K562 (cell line): ENCODE measurements at regions not wholly inside any gene's neighbourhood (a gene's known extent, or its start where the extent isn't known, plus 50 kb on each side); places are given as distances from the start of the nearest gene placed in this dataset.

Source experiments
- ASH1L ChIP-seq: fragments of 450-650 bp; IDR thresholded peaks from 2 replicates; pipeline ENCODE4 v1.6.1; 2018; ENCODE audit warnings: borderline replicate concordance, mild to moderate bottlenecking, low read depth; ENCODE audit not compliant: partially characterized antibody
- ATF7 ChIP-seq: fragments of 450-650 bp; IDR thresholded peaks from 2 replicates; pipeline ENCODE4 v1.7.1; 2014; ENCODE audit warnings: mild to moderate bottlenecking, moderate library complexity
- CBX3 ChIP-seq, 2 experiments: IDR thresholded peaks; 1 replicate in 1 of 2; 2 replicates in 1 of 2; pipeline ENCODE4 v1.6.1; 2012; ENCODE audit warnings: inconsistent platforms in 2 of 2, low read length in 2 of 2, borderline replicate concordance in 1 of 2, control low read depth in 1 of 2
- CBX5 ChIP-seq: IDR thresholded peaks from 2 replicates; pipeline ENCODE4 v1.6.1; 2014; ENCODE audit warnings: low read depth, borderline replicate concordance
- ELF2 ChIP-seq: fragments of 250-450 bp; sonication (Bioruptor Pico); IDR thresholded peaks from 2 replicates; pipeline ENCODE4 v1.5.0; 2021; ENCODE audit warnings: mild to moderate bottlenecking
- EP300 ChIP-seq: IDR thresholded peaks from 2 replicates; pipeline ENCODE4 v1.6.1; 2012; ENCODE audit warnings: low read length, improper control_type of control experiment
- FOXJ2 ChIP-seq: fragments of 200-800 bp; sonication (Bioruptor generic); IDR thresholded peaks from 2 replicates; pipeline ENCODE4 v1.6.1; 2016; ENCODE audit warnings: missing genetic modification characterization, missing compliant biosample characterization
- HEY1 ChIP-seq: fragments of 250-450 bp; sonication (Bioruptor Pico); IDR thresholded peaks from 2 replicates; pipeline ENCODE4 v1.5.0; 2020; ENCODE audit warnings: mild to moderate bottlenecking, moderate library complexity, borderline replicate concordance
- JUND ChIP-seq, 2 experiments: IDR thresholded peaks; 2 replicates in 1 of 2; 3 replicates in 1 of 2; pipeline ENCODE4 v1.6.1; 2011; ENCODE audit warnings: borderline replicate concordance in 2 of 2, low read depth in 2 of 2, low read length in 2 of 2, improper control_type of control experiment in 1 of 2, missing biosample characterization in 1 of 2, missing genetic modification characterization in 1 of 2, missing genetic modification reagents in 1 of 2
- NCOA6 ChIP-seq: fragments of 450-650 bp; IDR thresholded peaks from 2 replicates; pipeline ENCODE4 v1.6.1; 2017; ENCODE audit warnings: mild to moderate bottlenecking
- NELFE ChIP-seq: IDR thresholded peaks from 2 replicates; pipeline ENCODE4 v1.6.1; 2011; ENCODE audit warnings: mild to moderate bottlenecking; ENCODE audit not compliant: insufficient read depth, insufficient read length
- NONO ChIP-seq, 2 experiments: fragments of 200-400 bp in 1 of 2; fragments of 450-650 bp in 1 of 2; formaldehyde crosslinking in 1 of 2; IDR thresholded peaks; 2 replicates each; pipeline ENCODE4 v1.6.1; 2017; ENCODE audit warnings: low read depth in 2 of 2, mild to moderate bottlenecking in 2 of 2, moderate library complexity in 2 of 2, low read length in 1 of 2
- RBM14 ChIP-seq: fragments of 200-400 bp; formaldehyde crosslinking; IDR thresholded peaks from 2 replicates; pipeline ENCODE4 v1.6.1; 2018; ENCODE audit warnings: low read depth, mild to moderate bottlenecking, low read length, moderate library complexity, borderline replicate concordance; ENCODE audit not compliant: insufficient read depth
- RFX1 ChIP-seq: fragments of 450-650 bp; IDR thresholded peaks from 2 replicates; pipeline ENCODE4 v1.6.1; 2016; ENCODE audit warnings: mild to moderate bottlenecking, moderate library complexity
- SMAD1 ChIP-seq: fragments of 150-350 bp; IDR thresholded peaks from 2 replicates; pipeline ENCODE4 v1.6.1; 2014; ENCODE audit warnings: low read length, low read depth; ENCODE audit not compliant: partially characterized antibody
- SMARCA4 ChIP-seq: fragments of 450-650 bp; IDR thresholded peaks from 2 replicates; pipeline ENCODE4 v1.6.1; 2016
- XRCC3 ChIP-seq: fragments of 450-650 bp; IDR thresholded peaks from 2 replicates; pipeline ENCODE4 v1.6.1; 2017; ENCODE audit warnings: mild to moderate bottlenecking, moderate library complexity
- ZFX ChIP-seq: sonication (generic); formaldehyde crosslinking; IDR thresholded peaks from 2 replicates; pipeline ENCODE4 v1.8.0; 2022; ENCODE audit warnings: mild to moderate bottlenecking, missing genetic modification reagents, moderate library complexity
- ZNF197 ChIP-seq: fragments of 200-800 bp; sonication (Bioruptor generic); IDR thresholded peaks from 2 replicates; pipeline ENCODE4 v1.6.1; 2016; ENCODE audit warnings: low read depth, missing genetic modification characterization, missing compliant biosample characterization
- ZNF3 ChIP-seq: fragments of 250-450 bp; sonication (Bioruptor Pico); IDR thresholded peaks from 2 replicates; pipeline ENCODE4 v1.5.0; 2021; ENCODE audit warnings: mild to moderate bottlenecking, moderate library complexity
- ZNF444 ChIP-seq: fragments of 250-450 bp; sonication (Bioruptor Pico); IDR thresholded peaks from 2 replicates; pipeline ENCODE4 v1.4.0; 2020; ENCODE audit warnings: mild to moderate bottlenecking, moderate library complexity
- ZNF512 ChIP-seq: IDR thresholded peaks from 2 replicates; pipeline ENCODE4 v1.6.1; 2016; ENCODE audit warnings: missing genetic modification characterization, missing compliant biosample characterization
- ZNF780A ChIP-seq: fragments of 250-450 bp; sonication (Bioruptor Pico); IDR thresholded peaks from 2 replicates; pipeline ENCODE4 v1.5.0; 2021; ENCODE audit warnings: mild to moderate bottlenecking
- TF ChIP-seq, protein P1 (sequence below): IDR thresholded peaks from 2 replicates; pipeline ENCODE4 v1.6.1; 2014; ENCODE audit warnings: antibody characterized with exemption
- TF ChIP-seq, protein P2 (sequence below): sonication (generic); formaldehyde crosslinking; IDR thresholded peaks from 2 replicates; pipeline ENCODE4 v1.4.0; 2020; ENCODE audit warnings: mild to moderate bottlenecking, missing genetic modification reagents

- no peak for TF ChIP-seq ZNF512
- no peak for TF ChIP-seq RFX1
- TF ChIP-seq JUND (IDR thresholded peaks at IDR 0.05; ENCODE audit: borderline replicate concordance, low read depth, low read length): peak; percentile 44; the same call in 1 of the 2 replicates
- peak; percentile 25; the same call in 1 of the 3 replicates for TF ChIP-seq JUND (tag; IDR thresholded peaks at IDR 0.05; ENCODE audit: borderline replicate concordance, low read depth, low read length)
- TF ChIP-seq ATF7: peak; percentile 58
- no peak for TF ChIP-seq SMAD1
- no peak for TF ChIP-seq ZNF197 (CRISPR knock-in tag)
- no peak for TF ChIP-seq HEY1
- TF ChIP-seq, protein P1, sequence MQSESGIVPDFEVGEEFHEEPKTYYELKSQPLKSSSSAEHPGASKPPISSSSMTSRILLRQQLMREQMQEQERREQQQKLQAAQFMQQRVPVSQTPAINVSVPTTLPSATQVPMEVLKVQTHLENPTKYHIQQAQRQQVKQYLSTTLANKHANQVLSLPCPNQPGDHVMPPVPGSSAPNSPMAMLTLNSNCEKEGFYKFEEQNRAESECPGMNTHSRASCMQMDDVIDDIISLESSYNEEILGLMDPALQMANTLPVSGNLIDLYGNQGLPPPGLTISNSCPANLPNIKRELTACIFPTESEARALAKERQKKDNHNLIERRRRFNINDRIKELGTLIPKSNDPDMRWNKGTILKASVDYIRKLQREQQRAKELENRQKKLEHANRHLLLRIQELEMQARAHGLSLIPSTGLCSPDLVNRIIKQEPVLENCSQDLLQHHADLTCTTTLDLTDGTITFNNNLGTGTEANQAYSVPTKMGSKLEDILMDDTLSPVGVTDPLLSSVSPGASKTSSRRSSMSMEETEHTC: no peak
- TF ChIP-seq FOXJ2: no peak
- peak; percentile 38; the same call in 1 of the 2 replicates for TF ChIP-seq ZFX (CRISPR knock-in tag)
- 0 out of 2 replicates have a peak, but pooled peaks have one; percentile 36 for TF ChIP-seq ELF2 (CRISPR knock-in tag)
- no peak for TF ChIP-seq ZNF3 (CRISPR knock-in tag)
- 0 out of 3 replicates have a peak, but pooled peaks of 1 of the 2 experiments have one; percentile 12 for TF ChIP-seq CBX3 (IDR thresholded peaks at IDR 0.05; ENCODE audit: borderline replicate concordance in 1 of 2, low read length in 2 of 2)
- TF ChIP-seq RBM14: no peak
- no peak for TF ChIP-seq ZNF780A (CRISPR knock-in tag)
- TF ChIP-seq XRCC3: no peak
- TF ChIP-seq, protein P2, sequence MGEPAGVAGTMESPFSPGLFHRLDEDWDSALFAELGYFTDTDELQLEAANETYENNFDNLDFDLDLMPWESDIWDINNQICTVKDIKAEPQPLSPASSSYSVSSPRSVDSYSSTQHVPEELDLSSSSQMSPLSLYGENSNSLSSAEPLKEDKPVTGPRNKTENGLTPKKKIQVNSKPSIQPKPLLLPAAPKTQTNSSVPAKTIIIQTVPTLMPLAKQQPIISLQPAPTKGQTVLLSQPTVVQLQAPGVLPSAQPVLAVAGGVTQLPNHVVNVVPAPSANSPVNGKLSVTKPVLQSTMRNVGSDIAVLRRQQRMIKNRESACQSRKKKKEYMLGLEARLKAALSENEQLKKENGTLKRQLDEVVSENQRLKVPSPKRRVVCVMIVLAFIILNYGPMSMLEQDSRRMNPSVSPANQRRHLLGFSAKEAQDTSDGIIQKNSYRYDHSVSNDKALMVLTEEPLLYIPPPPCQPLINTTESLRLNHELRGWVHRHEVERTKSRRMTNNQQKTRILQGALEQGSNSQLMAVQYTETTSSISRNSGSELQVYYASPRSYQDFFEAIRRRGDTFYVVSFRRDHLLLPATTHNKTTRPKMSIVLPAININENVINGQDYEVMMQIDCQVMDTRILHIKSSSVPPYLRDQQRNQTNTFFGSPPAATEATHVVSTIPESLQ (CRISPR knock-in tag): no peak
- TF ChIP-seq ZNF444 (CRISPR knock-in tag): no peak
- TF ChIP-seq NCOA6: no peak
- peak; percentile 57; the same call in 1 of the 2 replicates for TF ChIP-seq EP300
- no peak for TF ChIP-seq CBX5
- no peak for TF ChIP-seq NELFE
- no peak for TF ChIP-seq ASH1L
- peak; percentile 81 for TF ChIP-seq SMARCA4
- no peak for TF ChIP-seq NONO (IDR thresholded peaks at IDR 0.05; ENCODE audit: low read depth in 2 of 2, low read length in 1 of 2)
Observed at GRCh38 chr1:113217447-113218208, 144.6 kb downstream of the LRIG2 start (continued).
